ENCODE measurements at regions not wholly inside any gene's neighbourhood (a gene's known extent, or its start where the extent isn't known, plus 50 kb on each side); places are given as distances from the start of the nearest gene placed in this dataset.
"Not testable (repeated sequence)": the region's sequence is repeated elsewhere in the genome, so short reads cannot be mapped to it uniquely, and the experiment has no call there.

GRCh38 chrX:86887341-86887740, 630.3 kb upstream of the KLHL4 start:
- DNase-seq (ENCODE audit: low spot score) = no peak

GRCh38 chrX:86910027-86910426, 607.6 kb upstream of the KLHL4 start:
- no peak for DNase-seq (ENCODE audit: low spot score)

- DNase-seq (ENCODE audit: low spot score) = no peak
These were observed 606.8 kb upstream of the KLHL4 start for GRCh38 chrX:86910602-86911311.

- no peak for DNase-seq (ENCODE audit: low spot score)
These were observed 603.0 kb upstream of the KLHL4 start for GRCh38 chrX:86914569-86914968.

GRCh38 chrX:86917959-86918358, 599.6 kb upstream of the KLHL4 start:
- no peak for DNase-seq (ENCODE audit: low spot score)

GRCh38 chrX:86930419-86930818, 587.2 kb upstream of the KLHL4 start:
- no peak for DNase-seq (ENCODE audit: low spot score)

GRCh38 chrX:86935988-86936387, 581.6 kb upstream of the KLHL4 start:
- DNase-seq (ENCODE audit: low spot score) = no peak

- DNase-seq (ENCODE audit: low spot score) = peak; percentile 17
These were observed 571.0 kb upstream of the KLHL4 start for GRCh38 chrX:86946569-86946968.

GRCh38 chrX:86964321-86964720, 553.3 kb upstream of the KLHL4 start:
- DNase-seq (ENCODE audit: low spot score) = no peak

- no peak for DNase-seq (ENCODE audit: low spot score)
These were observed 536.2 kb upstream of the KLHL4 start for GRCh38 chrX:86981326-86981879.

- DNase-seq (ENCODE audit: low spot score) = not testable (repeated sequence)
These were observed 530.3 kb upstream of the KLHL4 start for GRCh38 chrX:86987351-86987750.

GRCh38 chrX:87003031-87003430, 514.6 kb upstream of the KLHL4 start:
- DNase-seq (ENCODE audit: low spot score) = no peak

GRCh38 chrX:87005183-87005582, 512.4 kb upstream of the KLHL4 start:
- DNase-seq (ENCODE audit: low spot score) = no peak

- no peak for DNase-seq (ENCODE audit: low spot score)
These were observed 511.7 kb upstream of the KLHL4 start for GRCh38 chrX:87005885-87006284.

- no peak for DNase-seq (ENCODE audit: low spot score)
These were observed 511.0 kb upstream of the KLHL4 start for GRCh38 chrX:87006561-87006960.

GRCh38 chrX:87017210-87017609, 500.4 kb upstream of the KLHL4 start:
- no peak for DNase-seq (ENCODE audit: low spot score)

GRCh38 chrX:87033115-87033514, 484.5 kb upstream of the KLHL4 start:
- DNase-seq (ENCODE audit: low spot score) = not testable (repeated sequence)

GRCh38 chrX:87045352-87045751, 472.2 kb upstream of the KLHL4 start:
- DNase-seq (ENCODE audit: low spot score) = no peak

GRCh38 chrX:87049567-87049966, 468.0 kb upstream of the KLHL4 start:
- no peak for DNase-seq (ENCODE audit: low spot score)

GRCh38 chrX:87063642-87064041, 454.0 kb upstream of the KLHL4 start:
- DNase-seq (ENCODE audit: low spot score) = no peak

- DNase-seq (ENCODE audit: low spot score) = no peak
These were observed 453.1 kb upstream of the KLHL4 start for GRCh38 chrX:87064502-87064901.

GRCh38 chrX:87067795-87068369, 449.7 kb upstream of the KLHL4 start:
- no peak for DNase-seq (ENCODE audit: low spot score)

- DNase-seq (ENCODE audit: low spot score) = no peak
These were observed 439.4 kb upstream of the KLHL4 start for GRCh38 chrX:87078231-87078630.

GRCh38 chrX:87098477-87098876, 419.1 kb upstream of the KLHL4 start:
- no peak for DNase-seq (ENCODE audit: low spot score)
